ENCODE measurements at regions not wholly inside any gene's neighbourhood (a gene's known extent, or its start where the extent isn't known, plus 50 kb on each side); places are given as distances from the start of the nearest gene placed in this dataset.
A peak's percentile ranks its signal among the peaks of the same experiment; 100 is the strongest.

DNA sequence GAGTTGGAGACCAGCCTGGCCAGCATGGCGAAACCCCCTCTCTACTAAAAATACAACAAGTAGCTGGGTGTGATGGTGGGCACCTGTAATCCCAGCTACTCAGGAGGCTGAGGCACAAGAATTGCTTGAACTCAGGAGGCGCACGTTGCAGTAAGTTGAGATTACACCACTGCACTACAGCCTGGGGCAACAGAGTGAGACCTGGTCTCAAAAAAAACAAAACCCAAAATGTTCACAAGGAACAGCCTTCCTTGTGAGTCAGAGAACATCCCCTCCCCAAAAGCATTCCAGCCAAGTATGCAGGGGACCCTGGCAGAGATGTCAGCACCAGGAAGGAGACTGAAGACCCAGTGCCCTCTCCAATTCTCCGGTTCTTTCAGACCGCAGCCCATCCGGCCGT is 314.9 kb upstream of the TSHZ3 start:
- DNase-seq (ENCODE audit: low read depth) = no peak

DNA sequence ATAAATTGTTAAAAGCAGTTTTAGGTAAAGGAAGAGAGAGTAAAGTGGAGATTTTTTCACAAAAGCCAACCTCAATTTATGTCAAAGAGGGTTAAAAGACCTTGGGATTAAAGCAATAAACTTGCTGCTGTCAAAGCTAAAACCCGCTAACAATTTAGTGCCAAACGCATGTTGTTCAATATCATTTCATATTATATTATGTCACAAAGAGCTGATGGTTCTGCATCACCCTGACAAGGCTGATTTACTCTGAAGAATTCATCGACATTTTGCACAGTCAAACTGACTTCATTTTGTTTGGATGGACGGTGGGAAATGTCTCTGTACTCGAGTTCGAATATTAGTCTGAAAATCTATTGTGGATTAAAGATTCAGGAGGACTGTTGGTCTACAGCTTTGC is 315.8 kb upstream of the TSHZ3 start:
- no peak for DNase-seq (ENCODE audit: low read depth)

DNA sequence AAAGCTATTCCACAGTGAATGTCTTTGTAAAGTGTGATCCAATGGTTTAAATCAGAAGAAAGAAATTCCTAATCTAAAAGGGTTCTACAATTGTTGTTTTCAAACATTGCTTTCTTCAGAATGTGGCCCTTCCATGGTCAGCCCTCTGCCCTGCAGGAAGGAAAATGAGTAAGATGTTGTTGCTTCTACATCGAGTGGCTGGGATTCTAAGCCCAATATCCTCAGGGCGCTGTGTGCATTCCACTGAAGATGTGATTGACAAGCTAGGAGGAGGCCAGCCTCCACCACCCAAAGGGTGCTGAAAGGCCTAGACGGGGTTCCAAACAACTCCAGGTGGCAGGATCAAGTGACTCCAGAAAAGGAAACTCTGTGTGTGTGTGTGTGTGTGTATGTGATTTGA is 316.9 kb upstream of the TSHZ3 start:
- DNase-seq (ENCODE audit: low read depth) = no peak

DNA sequence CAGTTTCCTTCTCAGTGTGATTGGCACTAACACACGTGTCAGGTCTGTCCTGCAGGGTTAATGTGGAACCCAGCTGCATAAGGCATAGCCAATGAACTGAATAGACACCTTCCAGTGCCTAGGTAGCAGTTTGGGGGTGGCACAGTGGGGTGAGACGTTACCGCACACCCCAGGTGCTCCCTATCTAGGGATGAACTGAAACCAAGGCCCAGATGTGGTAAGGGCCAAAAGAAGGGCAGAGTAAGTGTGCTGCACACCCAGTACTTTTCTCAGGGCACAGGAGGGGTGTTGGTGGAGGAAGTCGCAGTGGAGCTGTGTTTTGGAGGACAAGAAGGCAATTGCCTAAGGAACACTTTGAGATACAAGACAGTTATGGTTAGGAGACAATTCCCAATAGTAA is 317.9 kb upstream of the TSHZ3 start:
- no peak for DNase-seq (ENCODE audit: low read depth)

DNA sequence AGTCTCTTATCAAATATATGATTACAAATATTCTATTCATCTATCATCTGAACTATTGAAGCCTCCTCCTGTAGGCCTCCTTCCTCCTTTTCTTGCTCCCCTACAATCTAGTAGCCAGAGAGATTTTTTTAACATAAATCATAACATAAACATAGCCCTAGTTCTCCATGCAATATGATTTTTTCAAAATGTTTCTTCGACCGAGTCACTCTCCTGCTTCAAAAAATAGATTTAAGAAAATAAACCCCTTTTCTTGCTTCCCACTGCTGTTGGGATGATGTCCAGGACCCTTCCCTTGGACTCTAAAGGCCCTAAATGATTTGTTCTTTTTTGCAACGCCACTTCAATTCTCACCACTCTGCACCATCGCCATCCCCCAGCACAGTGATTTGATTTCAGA is 319.7 kb upstream of the TSHZ3 start:
- no peak for DNase-seq (ENCODE audit: low read depth)

DNA sequence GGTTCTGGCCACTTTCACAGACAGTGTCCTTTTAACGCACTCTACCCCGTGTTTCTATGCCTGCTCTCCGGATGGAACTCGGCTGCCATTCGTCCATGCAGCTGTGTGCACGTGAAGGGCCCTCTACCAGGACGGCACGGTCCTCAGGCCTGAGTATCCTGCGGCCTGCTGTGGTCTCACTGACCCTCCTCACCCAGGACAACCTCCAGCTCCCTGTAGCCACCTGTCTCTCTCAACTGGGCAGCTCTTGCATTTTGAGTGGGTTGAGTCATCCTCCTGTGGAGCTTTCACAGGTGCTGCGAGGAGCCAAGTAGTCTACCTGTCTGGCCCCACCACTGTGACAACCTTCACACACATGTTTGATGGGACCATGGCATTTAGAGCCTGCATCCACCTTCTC is 321.7 kb upstream of the TSHZ3 start:
- no peak for DNase-seq (ENCODE audit: low read depth)

DNA sequence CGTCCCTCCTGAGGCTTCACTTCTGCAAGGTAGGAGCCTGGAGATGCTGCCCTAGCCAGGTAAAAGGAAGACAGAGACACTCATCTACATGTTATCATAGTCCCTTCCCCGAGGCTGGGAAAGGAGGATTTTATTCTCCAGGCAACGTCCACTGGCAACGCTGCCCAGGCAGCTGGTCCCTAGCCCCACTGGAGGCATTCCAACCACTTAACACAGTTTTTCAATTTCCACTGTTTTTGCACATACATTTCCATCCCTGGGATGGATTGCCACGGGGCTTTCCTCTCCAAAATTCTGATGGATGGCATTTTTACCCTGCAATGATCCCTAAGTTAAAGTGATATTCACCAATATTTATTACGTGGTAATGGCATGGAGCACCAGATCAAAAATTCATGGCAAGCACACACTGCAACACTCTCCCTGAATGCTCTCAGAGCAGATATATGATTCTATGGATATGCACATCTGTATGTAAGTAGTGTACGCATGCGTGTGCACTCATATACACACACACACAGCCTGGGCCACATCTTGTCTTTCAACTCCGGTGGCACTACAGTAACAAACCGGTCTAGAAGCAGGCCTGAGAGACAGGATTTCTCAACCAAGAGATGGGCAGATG is 322.3 kb upstream of the TSHZ3 start:
- no peak for DNase-seq (ENCODE audit: low read depth)

DNA sequence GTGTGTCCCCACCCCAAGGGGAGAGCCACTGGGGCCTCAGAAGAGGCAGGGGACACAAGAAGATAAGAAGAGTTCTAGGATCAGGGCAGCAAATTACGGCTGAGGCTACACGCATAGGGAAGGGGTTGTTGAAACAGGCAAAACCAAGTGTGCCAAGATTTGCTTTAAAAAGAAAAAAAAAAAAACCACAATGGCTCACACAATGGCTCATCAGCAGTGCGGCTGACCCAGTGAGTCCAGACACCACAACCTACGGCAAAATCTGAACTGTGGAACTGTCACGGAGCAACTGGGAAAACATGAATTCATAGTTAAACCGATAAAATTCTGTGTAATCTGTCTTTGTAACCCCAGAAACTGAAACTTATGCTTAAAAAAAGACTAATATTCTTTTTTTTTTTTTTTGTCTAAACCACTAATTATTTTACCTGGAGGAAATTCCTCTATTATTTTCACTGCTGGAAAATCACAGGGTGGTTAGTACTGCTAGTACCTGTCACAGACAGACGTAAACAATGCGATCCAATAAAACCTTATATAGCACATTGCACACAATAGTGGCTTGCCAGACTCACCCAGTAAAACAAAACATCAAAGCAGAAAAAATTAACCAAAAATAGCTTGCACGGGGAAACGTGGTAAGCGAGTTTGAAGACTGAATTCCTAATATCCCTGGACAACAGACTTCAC is 325.4 kb upstream of the TSHZ3 start:
- DNase-seq (ENCODE audit: low read depth) = peak; percentile 68

DNA sequence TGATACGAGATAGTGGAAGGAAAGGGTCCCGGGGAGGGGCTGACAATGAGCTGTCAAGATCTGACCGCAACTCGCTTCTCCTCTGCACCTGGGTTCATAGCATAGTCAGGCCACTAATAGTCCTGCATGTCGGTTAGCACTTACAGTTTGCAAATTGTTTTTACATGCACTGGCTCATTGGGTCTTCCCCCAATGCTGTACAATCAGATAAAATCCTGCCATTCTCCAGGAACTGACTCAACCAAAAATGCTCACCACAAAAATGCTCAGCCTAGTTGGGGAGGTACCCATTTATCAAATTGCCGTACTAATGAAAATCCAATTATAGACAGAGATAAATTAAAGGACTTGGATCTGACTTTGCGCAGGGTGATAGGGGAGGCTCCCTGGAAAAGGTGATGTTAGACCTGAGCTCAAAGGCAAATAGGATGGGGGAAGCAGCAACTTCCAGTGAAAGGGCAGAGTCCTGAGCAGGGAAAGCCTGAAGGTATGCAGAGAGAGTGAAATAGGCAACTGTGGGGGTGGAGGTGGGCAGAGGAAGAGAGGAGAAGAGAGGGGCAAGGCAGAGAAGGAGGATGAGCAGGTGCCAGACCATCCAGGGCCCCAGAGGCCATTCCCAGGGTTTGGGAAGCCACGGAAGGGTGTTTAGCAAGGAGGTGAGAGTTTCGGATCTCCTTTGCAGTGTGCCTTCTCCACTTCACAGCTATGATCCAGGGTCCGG is 326.1 kb upstream of the TSHZ3 start:
- peak; percentile 32 for DNase-seq (ENCODE audit: low read depth)

DNA sequence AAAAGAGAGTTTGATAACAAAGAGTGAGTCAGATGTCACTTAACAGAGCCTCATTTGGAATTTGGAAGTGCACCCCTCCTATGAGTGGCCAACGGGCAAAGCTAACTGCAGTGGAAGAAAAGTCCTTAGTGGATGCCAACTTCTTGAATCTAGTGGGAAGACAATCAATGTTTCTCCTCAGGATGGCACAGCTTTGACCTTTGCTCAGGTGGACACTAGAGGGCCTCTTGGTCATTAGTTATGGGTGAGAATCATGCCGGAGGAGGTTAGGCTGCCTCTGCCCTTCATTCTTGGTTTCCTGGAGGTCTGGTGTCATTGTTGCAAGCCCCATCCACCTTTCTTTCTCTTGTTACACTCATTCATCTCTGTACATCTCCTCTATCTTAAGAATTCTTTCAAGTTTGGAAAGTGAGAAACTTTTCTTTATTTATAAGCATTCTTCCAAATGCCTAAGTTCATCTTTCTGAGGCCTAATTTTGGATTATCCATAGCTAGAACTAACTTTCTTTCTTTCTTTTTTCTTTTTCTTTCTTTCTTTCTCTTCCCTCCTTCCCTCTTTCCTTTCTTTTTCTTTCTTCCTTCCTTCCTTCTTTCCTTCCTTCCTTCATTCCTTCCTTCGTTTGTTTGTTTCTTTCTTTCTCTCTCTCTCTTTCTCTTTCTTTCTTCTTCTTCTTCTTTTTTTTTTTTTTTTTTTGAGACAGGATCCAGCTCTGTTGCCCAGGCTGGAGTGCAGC is 327.2 kb upstream of the TSHZ3 start:
- no peak for DNase-seq (ENCODE audit: low read depth)

DNA sequence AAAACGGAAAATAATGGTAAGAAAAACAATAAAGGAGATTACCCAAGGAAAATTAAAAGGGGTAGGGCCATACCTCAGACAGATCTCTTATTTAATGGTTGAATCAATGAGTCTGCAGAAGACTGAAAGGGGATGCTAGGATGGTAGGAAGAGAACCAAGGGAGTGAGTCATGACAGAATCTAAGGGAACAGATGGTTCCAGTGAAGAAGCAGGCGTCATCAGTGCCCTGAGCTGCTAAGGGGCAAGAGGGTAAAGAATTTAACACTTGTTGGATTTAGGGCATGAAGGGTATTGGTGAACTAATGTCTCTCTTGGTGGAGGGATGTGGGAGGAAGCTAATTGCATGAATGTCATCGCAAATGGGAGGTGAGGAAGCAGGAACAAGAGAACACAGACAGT is 329.2 kb upstream of the TSHZ3 start:
- no peak for DNase-seq (ENCODE audit: low read depth)

DNA sequence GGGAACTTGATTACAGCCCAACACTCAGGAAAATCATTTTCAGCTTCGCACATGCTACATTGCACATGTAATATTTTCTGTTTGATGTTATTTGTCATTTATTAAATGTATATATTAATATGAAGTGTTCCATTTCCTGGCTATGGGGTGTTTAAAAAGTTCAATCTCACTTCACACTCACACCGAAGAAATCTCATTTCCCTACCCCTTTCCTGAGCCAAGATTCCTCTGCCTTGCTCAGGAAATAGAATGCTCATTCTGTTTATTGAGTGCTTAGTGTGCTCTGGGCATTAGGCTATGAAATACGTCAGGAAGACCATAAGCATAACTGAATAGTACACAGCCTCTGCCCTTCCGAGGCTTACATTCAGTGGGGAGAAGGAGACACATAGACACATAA is 331.9 kb upstream of the TSHZ3 start:
- DNase-seq (ENCODE audit: low read depth) = no peak

DNA sequence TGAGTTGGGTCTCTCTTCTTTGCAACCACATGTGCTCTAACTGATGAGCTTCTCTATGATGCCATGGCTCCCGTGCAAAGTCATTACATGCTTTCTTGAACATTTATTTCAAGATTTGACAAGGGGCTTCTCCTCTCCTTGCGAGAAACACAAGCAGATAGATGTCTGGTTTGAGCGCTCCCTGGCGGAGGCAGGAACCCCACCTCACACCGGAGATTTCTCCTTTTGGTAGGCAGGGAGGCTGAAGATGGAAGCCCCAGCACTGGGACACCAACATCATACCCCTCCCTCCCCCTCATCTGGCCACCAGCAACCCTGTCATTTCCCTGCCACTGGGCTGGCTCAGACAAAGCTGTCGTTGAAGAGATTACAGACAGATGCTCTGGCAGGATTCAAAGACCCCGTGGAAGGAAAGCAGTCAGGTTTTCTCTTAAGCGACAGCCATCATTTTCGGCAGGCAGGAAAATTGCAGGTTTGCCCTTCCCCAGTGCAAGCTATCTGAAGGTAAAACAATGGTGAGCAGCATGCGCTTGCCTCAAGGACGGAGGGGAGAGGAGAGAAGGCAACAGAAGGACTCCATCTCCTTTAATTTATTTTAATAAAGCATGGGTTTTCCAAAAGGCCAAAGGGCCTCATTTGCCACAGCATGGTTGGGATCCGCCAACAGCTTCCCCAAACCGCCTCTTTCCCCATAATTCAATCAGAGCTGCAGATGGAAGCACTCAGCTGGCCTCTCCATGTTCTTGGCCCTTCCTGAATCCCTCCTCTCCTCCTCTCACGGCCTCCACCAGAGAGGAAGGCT is 344.1 kb upstream of the TSHZ3 start:
- DNase-seq (ENCODE audit: low read depth) = no peak

DNA sequence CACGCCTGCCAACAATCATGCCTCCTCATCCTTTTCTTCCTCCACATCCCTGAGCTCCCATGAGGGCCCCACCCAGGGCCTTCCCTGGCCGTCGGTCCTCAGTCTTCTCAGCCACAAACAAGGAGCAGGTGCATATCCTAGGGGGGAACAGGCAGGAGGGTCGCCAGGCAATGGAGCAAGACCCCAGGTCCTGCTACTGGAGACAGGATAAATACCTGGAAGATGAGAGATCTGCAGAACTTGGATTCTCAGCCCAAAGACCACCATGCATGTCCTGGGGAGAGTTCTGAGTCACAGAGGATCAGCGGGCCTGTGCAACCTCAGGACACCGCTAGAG is 344.7 kb upstream of the TSHZ3 start:
- DNase-seq (ENCODE audit: low read depth) = no peak

DNA sequence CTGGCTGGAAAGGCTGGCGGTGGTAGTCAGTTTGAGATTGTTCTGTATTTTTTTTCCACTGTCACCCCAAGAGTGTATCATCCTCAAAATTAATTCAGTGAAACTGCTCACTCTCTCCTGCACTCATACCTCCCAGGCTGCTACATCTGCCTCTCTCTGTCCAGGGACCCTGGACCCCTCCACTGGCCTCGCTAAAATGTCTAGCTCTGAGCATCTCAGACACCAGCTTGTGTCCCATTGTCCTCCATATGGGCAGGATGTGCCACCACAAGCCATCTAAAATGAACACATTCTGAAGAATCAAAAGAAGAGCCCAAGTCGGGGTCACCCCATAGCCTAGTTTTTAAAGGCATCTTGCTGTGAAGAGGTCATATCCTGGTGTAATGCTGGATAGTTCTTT is 345.5 kb upstream of the TSHZ3 start:
- DNase-seq (ENCODE audit: low read depth) = no peak

DNA sequence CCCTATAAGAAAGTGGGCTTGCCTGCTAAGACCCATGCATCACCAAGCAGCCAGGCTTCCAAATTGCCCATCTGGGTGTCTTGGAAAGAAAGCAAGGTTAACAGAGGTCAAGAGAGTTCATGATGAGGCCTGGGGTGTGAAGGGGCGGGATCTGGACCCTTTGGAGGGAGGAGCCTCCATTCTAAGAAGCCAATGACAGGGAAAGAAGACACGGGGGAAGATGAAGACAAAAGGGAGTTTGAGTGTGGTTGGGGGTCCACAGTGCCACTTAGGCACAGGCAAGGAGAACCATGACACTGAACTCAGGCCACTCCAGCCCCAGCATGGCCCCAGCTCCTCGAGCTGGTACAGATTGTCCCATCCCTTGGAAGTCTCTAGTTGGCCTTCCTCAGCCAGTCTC is 350.2 kb upstream of the TSHZ3 start:
- DNase-seq (ENCODE audit: low read depth) = no peak

DNA sequence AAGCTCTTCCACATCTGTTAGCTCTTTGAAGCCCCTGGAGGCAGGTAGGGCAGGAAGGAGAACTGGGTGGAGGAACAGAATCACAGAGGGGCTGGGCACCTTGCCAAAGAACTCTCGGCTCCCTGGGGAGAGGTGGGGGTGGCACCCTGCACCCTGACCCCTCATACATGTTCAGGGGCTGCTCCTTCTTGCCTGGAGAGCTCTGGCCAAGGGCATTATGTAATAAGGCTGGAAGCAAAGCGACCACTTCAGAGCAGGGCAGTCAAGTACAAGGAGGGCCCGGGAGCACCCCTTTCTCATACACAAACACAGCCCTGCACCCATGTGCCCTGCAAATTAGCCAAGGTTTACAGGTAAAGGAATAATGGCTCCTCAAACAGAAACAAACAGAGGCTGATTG is 351.9 kb upstream of the TSHZ3 start:
- DNase-seq (ENCODE audit: low read depth) = no peak

DNA sequence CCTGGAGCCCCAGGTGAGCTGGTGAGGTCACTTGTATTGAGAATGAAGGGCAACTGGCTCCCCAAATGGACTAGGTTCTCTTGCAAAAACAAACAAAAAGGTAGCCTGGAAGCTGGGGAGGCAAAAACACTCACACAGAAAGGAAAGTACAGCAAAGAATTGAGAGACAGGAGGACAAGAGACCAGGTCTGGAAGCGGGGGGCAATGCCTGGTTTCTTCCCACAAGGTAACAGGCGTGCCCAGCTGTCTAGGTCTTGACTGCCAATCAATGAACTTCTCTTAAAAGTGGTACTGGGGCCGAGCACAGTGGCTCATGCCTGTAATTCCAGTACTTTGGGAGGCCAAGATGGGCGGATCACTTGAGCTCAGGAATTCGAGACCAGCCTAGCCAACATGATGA is 356.4 kb upstream of the TSHZ3 start:
- no peak for DNase-seq (ENCODE audit: low read depth)

DNA sequence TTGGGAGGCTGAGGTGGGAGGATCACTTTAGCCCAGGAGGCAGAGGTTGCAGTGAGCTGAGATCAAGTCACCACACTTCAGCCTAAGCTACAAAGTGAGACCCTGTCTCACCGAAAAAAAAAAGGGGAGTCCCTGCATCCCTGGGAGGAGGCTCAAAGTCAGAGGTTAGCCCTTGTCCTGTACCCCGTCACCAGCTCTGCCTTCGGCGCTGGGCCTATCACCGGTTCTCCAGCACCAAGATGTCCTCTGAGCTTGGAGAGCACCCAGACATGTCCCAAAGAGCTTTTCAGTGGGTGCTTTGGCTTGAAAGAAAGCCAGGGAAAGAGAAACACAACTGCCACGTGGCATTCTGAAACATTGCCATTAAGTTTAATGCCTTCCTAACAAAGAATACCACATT is 356.9 kb upstream of the TSHZ3 start:
- DNase-seq (ENCODE audit: low read depth) = no peak

DNA sequence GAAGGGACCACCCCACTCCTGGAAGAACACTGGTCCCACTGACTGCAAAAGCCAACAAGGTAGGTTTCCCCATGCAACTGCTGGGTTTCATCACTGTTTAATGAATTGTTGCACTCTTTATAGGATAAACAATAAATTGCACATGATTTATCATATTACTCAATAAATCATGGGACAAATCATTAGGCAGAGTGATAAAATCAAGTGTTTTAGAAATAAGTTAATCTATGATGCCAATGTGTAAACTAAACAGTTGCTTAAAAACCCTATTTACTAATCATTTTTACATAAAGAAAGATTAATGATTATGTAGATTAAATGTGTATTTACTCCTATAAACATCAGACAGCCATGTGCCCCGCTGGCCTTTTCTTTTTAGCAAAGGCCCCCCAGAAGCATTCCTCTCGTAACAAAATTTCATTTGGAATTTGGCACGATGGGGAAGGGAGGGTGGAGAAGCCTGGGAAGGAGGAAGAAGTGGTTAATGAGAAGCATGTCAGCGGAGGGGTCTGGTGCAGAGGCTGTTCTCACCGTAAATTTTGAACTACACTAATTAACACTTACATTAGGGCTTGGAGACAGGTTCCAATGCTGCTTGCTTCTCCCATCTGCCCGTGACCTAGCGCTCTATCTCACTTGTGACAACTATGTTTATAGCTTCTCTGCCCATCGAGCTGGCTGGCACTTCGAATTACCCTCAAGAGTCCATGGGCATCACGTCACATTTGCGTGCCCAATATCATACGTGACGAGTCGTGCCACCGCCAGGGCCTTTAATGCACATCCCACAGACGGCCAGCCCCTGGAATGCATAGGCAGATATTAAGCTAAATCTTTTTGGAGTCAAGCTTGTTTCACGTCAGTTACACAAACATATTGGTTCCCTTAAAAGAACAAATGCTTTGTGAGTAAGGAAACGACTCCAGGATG is 357.7 kb upstream of the TSHZ3 start:
- DNase-seq (ENCODE audit: low read depth) = no peak

DNA sequence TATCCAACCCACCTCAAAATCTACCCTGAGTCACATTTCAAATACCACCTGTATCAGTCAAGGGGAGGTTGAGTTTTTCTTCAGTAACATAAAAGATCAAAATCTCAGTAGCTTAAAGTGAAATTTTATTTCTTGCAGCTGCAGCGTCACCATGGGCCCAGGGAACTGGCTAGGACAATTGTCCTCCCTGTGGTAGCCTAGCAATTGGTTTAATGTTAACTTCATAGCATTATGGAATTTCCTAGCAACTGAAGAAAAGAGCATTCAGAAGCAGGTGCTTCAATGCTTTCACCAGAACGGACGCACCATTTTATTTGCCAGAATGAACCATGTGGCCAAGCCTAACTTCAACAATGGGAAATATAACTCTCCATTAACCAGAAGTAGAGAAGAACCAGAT is 359.3 kb upstream of the TSHZ3 start:
- DNase-seq (ENCODE audit: low read depth) = no peak

Measured in stromal cell of bone marrow (primary cell).